Ammon's horn (tissue), 1 donor: ENCODE measurements at regions not wholly inside any gene's neighbourhood (a gene's known extent, or its start where the extent isn't known, plus 50 kb on each side); places are given as distances from the start of the nearest gene placed in this dataset.

Experiments used
- DNase-seq: peaks from one replicate; pipeline ENCODE4 v3.0.0-alpha.2; 2016; ENCODE audit warnings: low spot score

DNA sequence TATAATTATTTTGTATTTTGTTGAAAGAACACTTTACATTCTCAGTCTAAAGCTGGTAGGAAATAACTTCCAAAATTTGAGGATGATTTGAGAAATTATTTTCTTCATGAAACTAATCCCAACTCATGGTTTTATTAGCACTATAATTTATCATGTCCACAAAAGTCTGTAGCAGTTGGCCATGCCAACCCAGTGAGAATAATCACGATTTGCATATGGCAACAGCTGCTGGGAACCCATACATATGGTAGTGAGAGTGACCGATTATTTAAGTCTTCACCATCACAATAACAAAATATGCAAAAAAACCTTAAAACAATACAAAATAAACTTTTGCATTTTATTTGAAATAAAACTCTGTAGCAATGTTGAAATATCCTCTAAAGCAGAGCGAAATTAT is 445.9 kb upstream of the ANO3 start:
- DNase-seq, result no peak

DNA sequence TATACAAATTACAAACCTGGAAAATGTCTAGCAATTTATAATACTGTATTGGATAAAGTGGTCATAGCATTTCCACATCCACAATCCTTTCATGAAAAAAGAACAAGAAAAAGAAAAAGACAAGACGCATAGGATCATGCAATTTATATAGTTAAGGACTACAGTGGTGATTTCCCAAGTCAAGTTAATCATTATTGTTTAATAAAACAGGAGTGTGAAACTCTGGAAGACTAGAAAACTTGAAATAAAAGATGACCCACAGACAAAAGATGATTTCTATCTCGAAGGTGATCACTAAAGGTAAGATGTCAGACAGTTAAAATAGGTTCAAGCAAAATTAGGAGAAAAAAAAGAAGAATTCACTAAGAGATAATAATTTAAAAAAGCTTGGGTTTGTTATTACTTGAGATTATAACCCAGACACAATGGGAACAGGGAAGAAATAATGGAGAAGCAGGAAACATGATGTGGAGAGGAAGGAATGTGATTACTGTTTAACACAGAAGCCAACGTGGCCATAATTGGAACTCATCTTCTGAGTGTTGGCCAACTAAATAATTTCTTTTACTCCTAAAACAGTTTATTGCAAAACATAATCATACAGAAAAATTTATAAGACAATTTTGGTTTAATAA is 441.2 kb upstream of the ANO3 start:
- DNase-seq, result no peak

DNA sequence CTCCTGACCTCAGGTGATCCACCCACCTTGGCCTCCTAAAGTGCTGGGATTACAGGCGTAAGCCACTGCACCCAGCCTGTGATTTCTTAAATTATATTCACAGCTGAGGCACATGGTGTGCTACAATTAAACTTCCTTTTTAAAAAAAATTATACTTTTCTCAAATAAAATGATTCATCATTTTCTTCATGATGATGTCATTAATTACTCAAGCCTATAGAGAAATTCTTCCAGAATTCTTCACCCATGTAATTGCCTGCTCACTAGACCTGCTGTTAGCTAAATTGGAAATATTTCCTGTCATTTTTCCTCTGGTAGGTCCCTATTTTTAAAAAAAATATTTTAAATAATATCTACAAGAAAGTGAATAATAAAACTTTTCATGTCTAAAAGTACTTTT is 440.0 kb upstream of the ANO3 start:
- no peak for DNase-seq

GRCh38 chr11:25899617-25900160 is 432.2 kb upstream of the ANO3 start:
- DNase-seq, result no peak

- no peak for DNase-seq
Measured at GRCh38 chr11:25900814-25901213, 431.1 kb upstream of the ANO3 start.

DNA sequence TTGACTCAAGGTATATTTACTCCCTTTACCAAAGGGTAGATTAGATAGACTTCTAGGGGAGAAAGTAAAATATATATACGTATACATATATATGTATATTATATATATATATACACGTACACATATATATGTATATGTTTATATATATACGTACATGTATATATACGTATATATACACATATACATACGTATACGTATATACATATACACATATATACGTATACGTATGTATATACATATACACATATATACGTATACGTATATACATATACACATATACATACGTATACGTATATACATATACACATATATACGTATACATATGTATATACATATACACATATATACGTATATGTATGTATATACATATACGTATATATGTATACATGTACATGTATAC is 430.5 kb upstream of the ANO3 start:
- DNase-seq, result no peak

- no peak for DNase-seq
Measured at GRCh38 chr11:25902476-25902875, 429.5 kb upstream of the ANO3 start.

DNA sequence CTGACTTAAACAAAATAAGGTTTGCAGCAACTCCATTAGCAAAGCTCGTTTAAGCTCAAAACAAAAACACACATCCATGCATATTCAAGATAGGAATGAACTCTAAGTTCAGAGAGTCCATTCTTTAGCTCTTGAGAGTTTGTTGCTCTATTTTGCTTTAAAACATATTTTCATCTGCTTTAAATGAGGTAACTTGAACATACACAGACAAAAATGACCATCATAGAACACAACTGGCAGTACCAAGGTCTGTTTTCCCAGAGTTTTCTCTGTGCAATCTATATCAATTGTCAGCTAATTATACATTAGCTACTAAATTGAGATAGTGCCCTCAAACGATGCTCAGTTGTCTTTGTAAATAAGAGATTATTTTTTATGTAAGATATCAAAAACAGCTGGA is 423.2 kb upstream of the ANO3 start:
- DNase-seq, result no peak

DNA sequence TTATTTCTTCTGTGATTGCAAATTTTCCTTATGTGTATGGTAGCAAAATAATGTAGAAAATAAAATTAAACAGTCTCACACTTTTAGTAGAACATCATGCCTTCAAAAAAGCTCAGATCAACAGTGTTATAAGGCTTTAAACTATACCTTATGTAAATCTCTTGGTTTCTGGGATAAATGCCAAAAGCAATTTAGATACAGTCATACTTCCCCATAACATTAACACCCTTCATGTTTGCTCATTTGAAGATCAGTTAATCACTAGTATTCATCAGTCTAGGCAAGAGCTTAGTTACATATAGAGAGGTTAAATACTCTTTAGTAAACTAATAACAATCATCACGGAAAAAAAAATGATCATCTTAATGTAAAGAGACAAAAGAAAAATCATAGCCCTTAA is 421.8 kb upstream of the ANO3 start:
- DNase-seq, result no peak

GRCh38 chr11:25920356-25920755 is 411.6 kb upstream of the ANO3 start:
- DNase-seq, result no peak

DNA sequence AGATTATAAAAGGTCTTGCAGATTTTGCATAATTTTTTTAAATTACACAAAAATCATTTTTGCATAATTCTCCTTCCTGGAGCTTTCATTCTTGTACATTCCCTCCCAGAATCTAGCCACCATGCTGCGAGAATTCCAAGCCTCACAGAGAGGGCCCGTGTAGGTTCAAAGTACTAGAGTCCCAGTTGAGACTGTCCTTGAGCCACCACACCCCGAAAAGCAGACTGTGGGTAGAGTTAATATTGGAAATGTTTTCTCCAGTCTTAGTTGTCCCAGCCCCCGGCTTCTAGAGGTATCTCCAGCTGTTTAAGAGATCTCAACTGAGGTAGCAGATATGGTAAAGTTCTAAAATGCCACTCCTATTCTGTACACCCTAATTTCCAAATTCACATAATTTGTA is 407.3 kb upstream of the ANO3 start:
- no peak for DNase-seq

DNA sequence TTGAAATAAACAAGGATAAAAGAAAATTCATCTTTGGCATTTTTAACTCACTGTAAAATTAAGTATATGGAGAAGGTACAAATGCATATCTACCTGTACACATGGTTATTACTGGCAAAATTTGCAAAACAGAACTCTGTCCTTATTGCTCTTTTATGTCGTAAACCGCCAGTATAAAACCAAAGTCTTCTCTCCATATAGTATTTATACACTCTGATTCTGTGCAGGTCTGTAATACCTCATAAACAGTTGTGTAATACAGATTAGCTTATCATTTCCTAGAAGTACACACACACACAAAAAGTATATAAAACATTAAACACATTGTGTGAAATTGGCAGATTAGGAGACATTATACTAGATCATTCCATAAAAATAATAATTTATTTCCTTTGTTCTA is 406.6 kb upstream of the ANO3 start:
- DNase-seq, result no peak

- DNase-seq, result no peak
Measured at GRCh38 chr11:25927411-25927953, 404.4 kb upstream of the ANO3 start.

DNA sequence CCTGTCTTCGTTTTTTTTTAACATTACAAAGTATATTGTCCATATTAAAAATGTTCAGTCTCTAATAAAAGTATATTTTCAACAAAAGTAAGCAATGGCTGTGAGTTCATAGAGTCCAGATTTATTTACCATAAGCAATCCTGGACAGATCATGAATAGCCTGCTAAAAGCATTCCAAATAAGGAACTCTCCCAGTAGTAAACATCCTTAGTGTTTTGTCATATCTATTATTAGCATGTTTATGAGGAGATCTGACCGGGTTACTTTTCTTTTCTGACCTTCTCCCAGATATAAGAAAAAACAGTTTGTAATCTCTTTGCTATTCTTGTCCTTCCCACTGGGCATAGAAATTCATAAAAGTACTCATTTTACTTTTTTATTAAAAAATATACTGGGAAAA is 403.9 kb upstream of the ANO3 start:
- DNase-seq, result no peak

DNA sequence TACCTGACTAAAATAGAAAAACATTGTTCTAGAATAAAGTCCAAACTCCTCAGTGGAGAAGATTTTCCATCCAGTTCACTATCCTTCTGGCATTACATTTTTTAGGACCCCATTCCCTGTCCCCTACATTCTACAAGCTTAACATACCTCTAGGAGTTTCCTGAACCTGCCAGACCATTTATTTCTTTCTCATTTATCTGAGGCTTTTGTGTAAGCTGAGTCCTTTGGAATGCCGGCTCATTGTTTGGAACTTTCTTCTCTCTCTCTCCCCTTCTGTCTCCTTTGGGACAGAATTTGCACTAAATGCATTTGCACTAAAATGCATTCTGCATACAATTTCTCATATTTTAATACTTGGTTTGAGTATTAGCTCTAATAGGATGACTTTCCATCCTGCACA is 393.0 kb upstream of the ANO3 start:
- DNase-seq, result no peak

- DNase-seq, result no peak
Measured at GRCh38 chr11:25939691-25940090, 392.2 kb upstream of the ANO3 start.

GRCh38 chr11:25941353-25941752 is 390.6 kb upstream of the ANO3 start:
- no peak for DNase-seq

DNA sequence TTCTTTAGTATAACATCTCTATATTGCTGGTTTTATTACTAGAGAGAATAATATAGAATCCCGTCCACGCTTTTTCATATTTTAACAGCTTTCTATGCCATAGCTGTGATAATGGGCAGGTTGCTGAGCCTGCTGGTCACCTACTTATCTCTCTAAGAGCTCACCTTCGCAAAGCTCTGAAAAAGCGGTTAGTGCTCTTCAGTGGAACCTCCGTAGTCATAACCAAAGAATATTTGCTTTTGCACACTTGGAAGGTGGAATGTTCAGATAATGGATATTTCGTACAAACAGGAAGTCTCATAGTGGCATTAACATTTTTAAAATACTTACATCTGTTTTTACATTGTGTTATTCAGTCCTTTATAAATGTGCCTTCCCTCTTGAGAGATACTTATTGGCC is 388.9 kb upstream of the ANO3 start:
- no peak for DNase-seq

- DNase-seq, result no peak
Measured at GRCh38 chr11:25943777-25944661, 387.9 kb upstream of the ANO3 start.

DNA sequence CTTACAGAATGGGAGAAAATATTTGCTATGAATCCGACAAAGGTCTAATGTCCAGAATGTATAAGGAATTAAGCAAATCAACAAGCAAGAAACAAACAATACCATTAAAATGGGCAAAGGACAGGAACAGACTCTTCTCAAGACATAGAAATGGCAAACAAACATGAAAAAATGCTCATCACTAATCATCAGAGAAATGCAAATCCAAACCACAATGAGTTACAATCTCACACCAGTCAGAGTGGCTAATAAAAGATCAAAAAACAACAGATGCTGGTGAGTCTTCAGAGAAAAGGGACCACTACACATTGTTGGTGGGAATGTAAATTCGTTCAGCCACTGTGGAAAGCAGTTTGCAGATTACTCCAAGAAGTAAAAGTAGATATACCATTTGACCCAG is 382.0 kb upstream of the ANO3 start:
- no peak for DNase-seq

GRCh38 chr11:25953006-25953405 is 378.9 kb upstream of the ANO3 start:
- DNase-seq, result no peak

- no peak for DNase-seq
Measured at GRCh38 chr11:25958045-25958444, 373.9 kb upstream of the ANO3 start.

DNA sequence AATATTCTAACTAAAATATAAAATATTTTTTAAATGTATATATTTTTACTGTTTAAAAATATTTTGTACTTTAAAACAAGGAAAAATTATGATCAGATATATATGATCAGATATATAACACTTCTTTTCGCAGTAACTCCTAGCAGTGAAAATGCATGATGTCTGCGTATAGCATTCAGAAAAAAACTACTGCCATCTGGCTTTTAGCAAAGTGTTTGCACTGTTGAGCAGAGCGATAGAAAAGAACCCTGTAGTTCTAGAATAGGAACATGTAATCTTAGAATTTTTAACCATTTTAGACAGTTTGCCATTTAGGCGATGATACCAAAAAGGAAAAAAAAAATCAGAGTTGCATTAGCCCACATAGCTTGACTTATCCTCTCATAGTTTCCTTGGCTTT is 370.4 kb upstream of the ANO3 start:
- no peak for DNase-seq
